ENCODE measurements at regions not wholly inside any gene's neighbourhood (a gene's known extent, or its start where the extent isn't known, plus 50 kb on each side); places are given as distances from the start of the nearest gene placed in this dataset.

- CTCF ChIA-PET, result no interaction called here
- no peak for ATAC-seq
- H3K27me3 Mint-ChIP-seq, result no peaks in the 10 kb centered on the region
- H3K4me1 Mint-ChIP-seq, result no peaks in the 10 kb centered on the region
- H3K36me3 Mint-ChIP-seq (ENCODE audit: low read depth), result no peaks in the 10 kb centered on the region
- H3K9me3 Mint-ChIP-seq (ENCODE audit: low read depth), result peaks cover 5% of the 10 kb centered on the region
- no peak overlapping the region for H3K27ac Mint-ChIP-seq
- intact Hi-C loops (cut with DNase I, micrococcal nuclease), result no loop called here
- H3K4me3 Mint-ChIP-seq, result no peak overlapping the region
- POLR2A ChIA-PET, result no interaction called here
- no peak for DNase-seq
Measured at GRCh38 chr11:115051938-115052590, 373.7 kb downstream of the NXPE2 start.

- Mint-ChIP-seq H3K9me3 (ENCODE audit: low read depth) (peaks cover 6% of the 10 kb centered on the region), H3K4me1 (no peaks in the 10 kb centered on the region), H3K4me3 (no peak overlapping the region), H3K36me3 (ENCODE audit: low read depth) (no peaks in the 10 kb centered on the region), H3K27me3 (no peaks in the 10 kb centered on the region), H3K27ac (no peak overlapping the region)
- POLR2A ChIA-PET, result interaction anchor here (0.7 kb wide), 1 partner anchor 22 kb away, joined by 3 read pairs; no protein-coding TSS in a partner anchor
- ATAC-seq (no peak), DNase-seq (no peak)
- CTCF ChIA-PET, result no interaction called here
- intact Hi-C loops (cut with DNase I, micrococcal nuclease), result no loop called here
Measured at GRCh38 chr11:115052601-115053000, 374.3 kb downstream of the NXPE2 start.

- ATAC-seq (no peak), DNase-seq (no peak)
- H3K27ac Mint-ChIP-seq, result no peak overlapping the region
- POLR2A ChIA-PET, result no interaction called here
- H3K27me3 Mint-ChIP-seq, result no peaks in the 10 kb centered on the region
- intact Hi-C loops (cut with DNase I, micrococcal nuclease), result no loop called here
- H3K9me3 Mint-ChIP-seq (ENCODE audit: low read depth), result peaks cover 6% of the 10 kb centered on the region
- no peaks in the 10 kb centered on the region for H3K4me1 Mint-ChIP-seq
- CTCF ChIA-PET, result no interaction called here
- no peaks in the 10 kb centered on the region for H3K36me3 Mint-ChIP-seq (ENCODE audit: low read depth)
- H3K4me3 Mint-ChIP-seq, result no peak overlapping the region
Measured at GRCh38 chr11:115054570-115055538, 376.5 kb downstream of the NXPE2 start.

- ATAC-seq (no peak), DNase-seq (no peak)
- CTCF ChIA-PET, result no interaction called here
- no peak overlapping the region for H3K4me3 Mint-ChIP-seq
- H3K9me3 Mint-ChIP-seq (ENCODE audit: low read depth), result peaks cover 6% of the 10 kb centered on the region
- intact Hi-C loops (cut with DNase I, micrococcal nuclease), result no loop called here
- POLR2A ChIA-PET, result no interaction called here
- H3K27me3 Mint-ChIP-seq, result no peaks in the 10 kb centered on the region
- H3K4me1 Mint-ChIP-seq, result no peaks in the 10 kb centered on the region
- H3K27ac Mint-ChIP-seq, result no peak overlapping the region
- H3K36me3 Mint-ChIP-seq (ENCODE audit: low read depth), result no peaks in the 10 kb centered on the region
Measured at GRCh38 chr11:115056514-115056913, 378.2 kb downstream of the NXPE2 start.

- intact Hi-C loops (cut with DNase I, micrococcal nuclease), result no loop called here
- no peak for DNase-seq
- Mint-ChIP-seq H3K9me3 (ENCODE audit: low read depth) (peaks cover 6% of the 10 kb centered on the region), H3K27me3 (no peaks in the 10 kb centered on the region), H3K4me3 (no peak overlapping the region), H3K36me3 (ENCODE audit: low read depth) (no peaks in the 10 kb centered on the region), H3K27ac (no peak overlapping the region), H3K4me1 (no peaks in the 10 kb centered on the region)
- ChIA-PET CTCF (no interaction called here), POLR2A (no interaction called here)
- no peak for ATAC-seq
Measured at GRCh38 chr11:115060840-115061239, 382.5 kb downstream of the NXPE2 start.

GRCh38 chr11:115065314-115065713 lies 387.0 kb downstream of the NXPE2 start:
- Mint-ChIP-seq H3K4me3 (no peak overlapping the region), H3K4me1 (no peaks in the 10 kb centered on the region), H3K9me3 (ENCODE audit: low read depth) (no peaks in the 10 kb centered on the region), H3K27me3 (no peaks in the 10 kb centered on the region), H3K27ac (no peak overlapping the region), H3K36me3 (ENCODE audit: low read depth) (no peaks in the 10 kb centered on the region)
- POLR2A ChIA-PET, result no interaction called here
- DNase-seq, result no peak
- intact Hi-C loops (cut with DNase I, micrococcal nuclease), result no loop called here
- ATAC-seq, result no peak
- CTCF ChIA-PET, result interaction anchor here (0.8 kb wide), 1 partner anchor 8 kb away, joined by 3 read pairs; no protein-coding TSS in a partner anchor

DNA sequence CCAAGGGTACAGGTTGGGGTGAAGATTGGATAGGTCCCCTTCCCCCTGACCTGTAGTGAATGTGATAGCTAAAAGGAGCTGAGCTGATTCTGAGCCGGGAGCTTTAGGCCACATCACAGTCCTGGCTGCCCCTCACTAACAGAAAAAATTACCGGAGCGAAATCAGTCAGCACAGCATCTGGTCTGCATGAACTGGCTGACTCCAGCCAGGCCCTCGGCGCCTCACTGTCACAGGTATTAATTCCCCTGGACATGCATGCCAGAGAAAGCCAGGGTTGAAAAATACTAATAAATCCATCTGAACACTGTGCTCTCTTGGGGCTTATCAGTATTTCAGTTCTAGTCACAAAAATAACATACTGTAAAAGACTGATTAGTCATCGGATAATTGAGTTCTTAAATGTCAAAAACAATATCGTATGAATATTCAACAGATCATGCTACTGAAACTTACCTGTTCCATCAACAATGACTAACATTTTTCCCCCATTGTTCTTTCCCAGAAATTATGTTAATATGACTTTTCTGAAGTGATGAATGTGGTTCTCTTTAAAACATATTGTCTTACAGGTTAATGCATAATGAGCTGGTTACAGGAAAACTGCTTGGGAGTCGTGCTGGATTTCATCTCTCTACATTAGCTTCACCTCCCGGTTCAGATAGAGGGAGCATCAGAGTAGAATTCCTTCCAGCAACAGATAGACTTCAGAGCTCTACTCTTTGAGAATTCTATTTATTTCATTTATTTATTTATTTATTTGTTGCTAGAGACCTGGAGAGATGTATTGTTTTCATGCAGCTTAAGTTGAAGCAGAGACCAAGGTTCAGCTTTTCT lies 387.7 kb downstream of the NXPE2 start:
- DNase-seq (no peak), ATAC-seq (no peak)
- no peaks in the 10 kb centered on the region for H3K36me3 Mint-ChIP-seq (ENCODE audit: low read depth)
- H3K27me3 Mint-ChIP-seq, result no peaks in the 10 kb centered on the region
- no peaks in the 10 kb centered on the region for H3K9me3 Mint-ChIP-seq (ENCODE audit: low read depth)
- no peak overlapping the region for H3K27ac Mint-ChIP-seq
- intact Hi-C loops (cut with DNase I, micrococcal nuclease), result no loop called here
- ChIA-PET CTCF (no interaction called here), POLR2A (no interaction called here)
- no peak overlapping the region for H3K4me3 Mint-ChIP-seq
- no peaks in the 10 kb centered on the region for H3K4me1 Mint-ChIP-seq

DNA sequence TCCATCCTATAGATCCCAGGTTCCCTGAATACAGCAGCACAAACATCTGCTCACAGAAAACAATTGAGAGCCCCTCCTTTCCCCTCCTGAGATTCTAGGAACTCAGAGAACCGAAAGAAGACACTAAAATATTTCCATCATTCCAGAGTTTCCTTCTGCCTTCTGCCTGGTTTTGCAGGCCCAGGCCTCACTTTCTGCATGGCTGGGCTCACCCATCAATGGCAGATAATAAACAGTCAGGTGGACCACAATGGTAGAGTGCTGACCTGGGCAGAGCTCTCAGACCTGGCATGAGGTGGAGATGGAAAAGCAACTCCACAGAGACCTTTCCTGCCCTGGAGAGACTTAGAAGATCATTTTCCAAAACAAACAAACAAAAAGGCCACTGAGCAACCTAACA lies 389.1 kb downstream of the NXPE2 start:
- Mint-ChIP-seq H3K27me3 (no peaks in the 10 kb centered on the region), H3K36me3 (ENCODE audit: low read depth) (no peaks in the 10 kb centered on the region), H3K9me3 (ENCODE audit: low read depth) (no peaks in the 10 kb centered on the region), H3K4me1 (no peaks in the 10 kb centered on the region), H3K4me3 (no peak overlapping the region), H3K27ac (no peak overlapping the region)
- no peak for DNase-seq
- ATAC-seq, result no peak
- ChIA-PET CTCF (no interaction called here), POLR2A (no interaction called here)
- intact Hi-C loops (cut with DNase I, micrococcal nuclease), result no loop called here

DNA sequence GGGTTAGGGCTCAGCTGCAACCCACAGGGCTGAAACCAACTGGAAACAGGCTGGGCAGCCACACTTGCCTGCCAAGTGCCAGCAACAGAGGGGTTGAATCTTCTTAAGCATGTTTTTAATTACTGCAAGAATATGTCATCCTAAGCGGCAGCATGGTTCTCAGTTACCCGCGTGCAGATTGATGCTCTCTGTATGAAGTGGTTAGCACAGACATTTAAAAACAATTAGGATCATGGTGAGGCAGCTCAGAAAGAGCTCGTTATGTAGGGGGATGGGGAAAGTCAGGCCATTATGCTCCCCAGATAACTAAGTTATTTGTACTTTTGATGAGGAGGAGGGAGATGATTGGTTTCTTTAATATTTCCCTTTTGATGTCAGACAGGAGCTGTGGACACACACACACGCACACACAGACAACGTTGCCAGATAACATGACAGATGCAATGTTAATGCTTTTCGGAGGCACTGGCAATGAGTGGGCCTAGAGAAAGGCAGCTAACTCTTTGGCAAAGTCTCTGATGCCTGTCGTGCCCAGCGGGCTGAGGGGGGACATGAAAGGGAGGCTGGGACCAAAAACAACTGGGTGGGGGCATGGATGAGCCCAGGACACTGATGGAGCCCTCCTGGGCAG lies 389.7 kb downstream of the NXPE2 start:
- ATAC-seq (no peak), DNase-seq (no peak)
- ChIA-PET POLR2A (no interaction called here), CTCF (no interaction called here)
- Mint-ChIP-seq H3K4me1 (no peaks in the 10 kb centered on the region), H3K9me3 (ENCODE audit: low read depth) (no peaks in the 10 kb centered on the region), H3K27ac (no peak overlapping the region), H3K27me3 (no peaks in the 10 kb centered on the region), H3K4me3 (no peak overlapping the region), H3K36me3 (ENCODE audit: low read depth) (no peaks in the 10 kb centered on the region)
- intact Hi-C loops (cut with DNase I, micrococcal nuclease), result no loop called here

DNA sequence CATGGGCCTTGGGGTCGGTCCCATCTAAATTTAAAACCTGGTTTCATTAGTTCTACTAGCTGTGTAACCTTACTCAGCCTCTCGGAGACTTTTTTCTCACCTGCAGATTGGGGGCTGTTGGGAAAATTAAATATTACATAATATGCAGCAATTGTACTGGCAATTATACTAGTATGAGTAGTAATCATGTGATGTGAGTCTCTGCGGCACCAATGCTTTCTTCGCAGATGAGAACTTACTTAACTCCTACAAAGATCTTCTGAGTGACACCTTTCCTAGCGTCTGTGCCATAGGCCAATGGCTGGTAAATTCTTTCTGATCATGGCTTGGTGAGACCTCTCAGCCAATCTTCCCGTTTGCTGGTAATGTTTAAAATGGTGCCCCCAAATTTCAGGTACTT lies 391.3 kb downstream of the NXPE2 start:
- H3K27ac Mint-ChIP-seq, result no peak overlapping the region
- CTCF ChIA-PET, result no interaction called here
- H3K36me3 Mint-ChIP-seq (ENCODE audit: low read depth), result no peaks in the 10 kb centered on the region
- H3K9me3 Mint-ChIP-seq (ENCODE audit: low read depth), result no peaks in the 10 kb centered on the region
- H3K4me1 Mint-ChIP-seq, result no peaks in the 10 kb centered on the region
- intact Hi-C loops (cut with DNase I, micrococcal nuclease), result no loop called here
- POLR2A ChIA-PET, result no interaction called here
- DNase-seq, result no peak
- H3K4me3 Mint-ChIP-seq, result no peak overlapping the region
- no peak for ATAC-seq
- H3K27me3 Mint-ChIP-seq, result no peaks in the 10 kb centered on the region

DNA sequence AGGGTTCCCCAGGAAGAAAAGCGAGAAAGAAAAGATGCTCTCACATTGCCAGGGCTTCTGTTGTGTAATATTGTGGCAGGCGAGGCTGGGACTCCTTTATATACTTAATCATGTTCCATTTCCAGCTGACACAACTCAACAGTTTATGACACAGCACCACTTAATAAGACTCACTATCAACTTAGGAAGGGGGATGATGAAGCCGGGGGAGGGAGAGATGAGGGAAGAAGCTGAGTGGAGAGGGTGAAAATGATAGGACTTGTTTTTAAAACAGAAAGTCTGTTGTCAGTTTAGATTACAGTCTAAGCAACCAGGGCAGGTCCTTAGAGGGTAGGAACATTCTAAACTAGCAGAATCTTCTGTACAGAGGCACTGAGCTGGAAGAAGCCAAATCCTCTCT lies 397.0 kb downstream of the NXPE2 start:
- Mint-ChIP-seq H3K4me3 (no peak overlapping the region), H3K36me3 (ENCODE audit: low read depth) (no peaks in the 10 kb centered on the region), H3K27ac (no peak overlapping the region), H3K27me3 (no peaks in the 10 kb centered on the region), H3K4me1 (no peaks in the 10 kb centered on the region), H3K9me3 (ENCODE audit: low read depth) (no peaks in the 10 kb centered on the region)
- ATAC-seq (no peak), DNase-seq (no peak)
- intact Hi-C loops (cut with DNase I, micrococcal nuclease), result no loop called here
- POLR2A ChIA-PET, result no interaction called here
- CTCF ChIA-PET, result no interaction called here

Measured in activated CD4-positive, alpha-beta T cell treated with anti-CD3 and anti-CD28 coated beads for 36 hours (primary cell).